SK-N-SH treated with all-trans-retinoic acid at 6 μM for 48 hours (cell line): ENCODE measurements at regions not wholly inside any gene's neighbourhood (a gene's known extent, or its start where the extent isn't known, plus 50 kb on each side); places are given as distances from the start of the nearest gene placed in this dataset.

Source experiments
- ATAC-seq: fragments of 200-7000 bp; cut with Tn5 transposase; 3 replicates; pipeline ENCODE4 v1.9.1; 2020; ENCODE audit warnings: mild to moderate bottlenecking, moderate library complexity
- ARNTL ChIP-seq: fragments of 450-650 bp; formaldehyde crosslinking; IDR thresholded peaks from 2 replicates; pipeline ENCODE4 v1.5.0; 2020; ENCODE audit warnings: low read depth, mild to moderate bottlenecking, moderate library complexity, borderline replicate concordance
- BACH2 ChIP-seq: fragments of 250-450 bp; sonication (Bioruptor Pico); IDR thresholded peaks from 2 replicates; pipeline ENCODE4 v1.9.0; 2021; ENCODE audit warnings: mild to moderate bottlenecking, borderline replicate concordance
- CSDC2 ChIP-seq: fragments of 250-450 bp; sonication (Bioruptor Pico); IDR thresholded peaks from 2 replicates; pipeline ENCODE4 v1.5.0; 2020; ENCODE audit warnings: mild to moderate bottlenecking, moderate library complexity
- ISL1 ChIP-seq: fragments of 250-450 bp; sonication (Bioruptor Pico); IDR thresholded peaks from 2 replicates; pipeline ENCODE4 v2.1.2; 2022; ENCODE audit warnings: mild to moderate bottlenecking, moderate library complexity
- OSR1 ChIP-seq: fragments of 250-450 bp; sonication (Bioruptor Pico); IDR thresholded peaks from 2 replicates; pipeline ENCODE4 v1.8.0; 2022; ENCODE audit warnings: moderate library complexity, mild to moderate bottlenecking, inconsistent platforms
- PPARA ChIP-seq: fragments of 250-450 bp; sonication (Bioruptor Pico); IDR thresholded peaks from 2 replicates; pipeline ENCODE4 v1.5.0; 2020; ENCODE audit warnings: mild to moderate bottlenecking, borderline replicate concordance
- RARB ChIP-seq: fragments of 250-450 bp; sonication (Bioruptor Pico); IDR thresholded peaks from 2 replicates; pipeline ENCODE4 v1.8.0; 2021; ENCODE audit warnings: mild to moderate bottlenecking, moderate library complexity
- SNAI2 ChIP-seq: fragments of 250-450 bp; sonication (Bioruptor Pico); IDR thresholded peaks from 2 replicates; pipeline ENCODE4 v1.5.0; 2020; ENCODE audit warnings: mild to moderate bottlenecking, moderate library complexity
- TCF4 ChIP-seq: fragments of 250-450 bp; sonication (Bioruptor Pico); IDR thresholded peaks from 2 replicates; pipeline ENCODE4 v1.8.0; 2021; ENCODE audit warnings: mild to moderate bottlenecking, moderate library complexity, borderline replicate concordance
- TOX ChIP-seq: fragments of 250-450 bp; sonication (Bioruptor Pico); IDR thresholded peaks from 2 replicates; pipeline ENCODE4 v1.8.0; 2021; ENCODE audit warnings: mild to moderate bottlenecking, moderate library complexity, borderline replicate concordance
- ZC3H10 ChIP-seq: fragments of 250-450 bp; sonication (Bioruptor Pico); IDR thresholded peaks from 2 replicates; pipeline ENCODE4 v1.5.1; 2021; ENCODE audit warnings: mild to moderate bottlenecking, moderate library complexity
- ZFP3 ChIP-seq: fragments of 250-450 bp; sonication (Bioruptor Pico); IDR thresholded peaks from 2 replicates; pipeline ENCODE4 v1.5.0; 2020; ENCODE audit warnings: mild to moderate bottlenecking, moderate library complexity
- ZFP30 ChIP-seq: fragments of 450-650 bp; formaldehyde crosslinking; IDR thresholded peaks from 2 replicates; pipeline ENCODE4 v1.5.0; 2022; ENCODE audit warnings: mild to moderate bottlenecking, moderate library complexity
- ZNF565 ChIP-seq: fragments of 450-650 bp; formaldehyde crosslinking; conservative IDR thresholded peaks from 2 replicates; pipeline ENCODE4 v1.5.0; 2020; ENCODE audit warnings: low read depth, mild to moderate bottlenecking, moderate library complexity
- ZNF70 ChIP-seq: fragments of 450-650 bp; formaldehyde crosslinking; IDR thresholded peaks from 2 replicates; pipeline ENCODE4 v1.5.0; 2020; ENCODE audit warnings: mild to moderate bottlenecking, moderate library complexity
- TF ChIP-seq, protein P1 (sequence below): fragments of 250-450 bp; sonication (Bioruptor Pico); IDR thresholded peaks from 2 replicates; pipeline ENCODE4 v1.8.0; 2020; ENCODE audit warnings: mild to moderate bottlenecking, moderate library complexity, borderline replicate concordance
- TF ChIP-seq, protein P2 (sequence below): fragments of 250-450 bp; sonication (Bioruptor Pico); IDR thresholded peaks from 2 replicates; pipeline ENCODE4 v1.5.0; 2020; ENCODE audit warnings: mild to moderate bottlenecking, moderate library complexity
- TF ChIP-seq, protein P3 (sequence below): fragments of 250-450 bp; sonication (Bioruptor Pico); IDR thresholded peaks from 2 replicates; pipeline ENCODE4 v1.5.1; 2020; ENCODE audit warnings: low read depth, mild to moderate bottlenecking, moderate library complexity
- TF ChIP-seq, protein P4 (sequence below): fragments of 250-450 bp; sonication (Bioruptor Pico); IDR thresholded peaks from 2 replicates; pipeline ENCODE4 v1.8.0; 2021; ENCODE audit warnings: low read depth, mild to moderate bottlenecking, moderate library complexity, borderline replicate concordance
- TF ChIP-seq, protein P5 (sequence below): fragments of 250-450 bp; sonication (Bioruptor Pico); IDR thresholded peaks from 2 replicates; pipeline ENCODE4 v1.5.1; 2021; ENCODE audit warnings: mild to moderate bottlenecking, moderate library complexity

DNA sequence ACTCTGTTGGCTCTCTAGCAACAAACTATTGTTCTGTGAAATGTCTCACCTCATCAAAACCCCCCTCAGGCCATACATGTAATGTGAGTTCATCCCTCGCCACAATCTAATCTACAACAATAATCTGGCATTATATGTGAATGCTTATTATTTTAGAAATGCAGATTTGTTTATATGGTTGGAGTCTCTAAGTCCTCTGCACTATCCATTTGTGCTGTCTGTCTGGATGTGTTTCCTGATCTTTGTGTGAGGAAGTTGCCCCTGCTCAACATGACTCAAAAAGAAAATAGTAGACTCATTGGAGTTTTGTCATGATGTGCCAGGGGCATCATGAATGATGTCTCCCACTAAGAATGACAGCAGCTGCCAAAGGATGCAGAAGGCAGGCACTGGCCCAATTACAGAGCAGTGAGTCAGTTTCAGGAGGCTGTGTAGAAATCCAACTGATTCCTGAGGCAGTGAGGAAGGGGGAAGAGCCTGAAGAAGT is 161.6 kb upstream of the PDZRN3 start:
- ATAC-seq: peak; percentile 88
- TF ChIP-seq, protein P1, sequence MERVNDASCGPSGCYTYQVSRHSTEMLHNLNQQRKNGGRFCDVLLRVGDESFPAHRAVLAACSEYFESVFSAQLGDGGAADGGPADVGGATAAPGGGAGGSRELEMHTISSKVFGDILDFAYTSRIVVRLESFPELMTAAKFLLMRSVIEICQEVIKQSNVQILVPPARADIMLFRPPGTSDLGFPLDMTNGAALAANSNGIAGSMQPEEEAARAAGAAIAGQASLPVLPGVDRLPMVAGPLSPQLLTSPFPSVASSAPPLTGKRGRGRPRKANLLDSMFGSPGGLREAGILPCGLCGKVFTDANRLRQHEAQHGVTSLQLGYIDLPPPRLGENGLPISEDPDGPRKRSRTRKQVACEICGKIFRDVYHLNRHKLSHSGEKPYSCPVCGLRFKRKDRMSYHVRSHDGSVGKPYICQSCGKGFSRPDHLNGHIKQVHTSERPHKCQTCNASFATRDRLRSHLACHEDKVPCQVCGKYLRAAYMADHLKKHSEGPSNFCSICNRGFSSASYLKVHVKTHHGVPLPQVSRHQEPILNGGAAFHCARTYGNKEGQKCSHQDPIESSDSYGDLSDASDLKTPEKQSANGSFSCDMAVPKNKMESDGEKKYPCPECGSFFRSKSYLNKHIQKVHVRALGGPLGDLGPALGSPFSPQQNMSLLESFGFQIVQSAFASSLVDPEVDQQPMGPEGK (CRISPR knock-in tag): no peak
- TF ChIP-seq RARB (CRISPR knock-in tag): no peak
- TF ChIP-seq SNAI2: peak; percentile 5; the same call in 1 of the 2 replicates
- TF ChIP-seq ZFP30 (CRISPR knock-in tag): no peak
- TF ChIP-seq ISL1 (CRISPR knock-in tag): peak; percentile 76

DNA sequence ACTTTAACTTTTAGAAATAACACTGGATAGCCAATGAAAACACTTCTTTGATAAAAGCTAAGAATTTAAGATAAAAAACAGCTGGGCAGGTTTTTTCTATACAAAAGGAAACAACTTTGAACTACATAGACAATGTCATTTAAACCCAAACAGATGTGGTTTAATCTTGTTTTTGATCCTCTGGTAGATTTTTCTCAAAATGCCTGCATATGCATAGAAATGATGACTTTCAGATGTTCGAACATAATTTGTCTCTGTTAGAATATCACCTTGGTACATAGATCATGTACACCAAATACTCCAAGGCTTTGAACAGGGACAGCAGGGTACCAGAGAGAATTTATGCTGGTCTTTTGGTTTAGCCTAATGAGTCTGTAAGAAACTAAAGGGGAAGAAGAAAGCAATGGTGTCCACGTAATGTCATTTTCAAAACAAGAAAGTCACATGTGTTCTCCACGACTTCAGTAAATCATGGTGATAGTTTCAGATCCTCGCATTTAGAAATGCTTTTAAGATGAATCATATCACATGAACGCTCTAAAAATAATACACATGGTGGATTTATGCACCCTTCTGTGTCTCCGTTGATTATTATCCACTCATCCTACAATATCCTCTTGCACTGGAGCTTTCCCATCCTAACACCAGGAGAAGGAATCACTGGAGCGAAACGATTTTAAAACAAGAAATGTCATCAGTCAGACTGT is 160.1 kb upstream of the PDZRN3 start:
- TF ChIP-seq ZFP3 (CRISPR knock-in tag): no peak
- no peak for TF ChIP-seq ZFP30 (CRISPR knock-in tag)
- TF ChIP-seq ISL1 (CRISPR knock-in tag): peak; percentile 85
- TF ChIP-seq OSR1 (CRISPR knock-in tag): no peak
- TF ChIP-seq TOX (CRISPR knock-in tag): 0 out of 2 replicates have a peak, but pooled peaks have one; percentile 49
- no peak for TF ChIP-seq BACH2
- no peak for TF ChIP-seq ARNTL
- peak; percentile 35; the same call in 1 of the 2 replicates for TF ChIP-seq ZC3H10
- TF ChIP-seq, protein P2, sequence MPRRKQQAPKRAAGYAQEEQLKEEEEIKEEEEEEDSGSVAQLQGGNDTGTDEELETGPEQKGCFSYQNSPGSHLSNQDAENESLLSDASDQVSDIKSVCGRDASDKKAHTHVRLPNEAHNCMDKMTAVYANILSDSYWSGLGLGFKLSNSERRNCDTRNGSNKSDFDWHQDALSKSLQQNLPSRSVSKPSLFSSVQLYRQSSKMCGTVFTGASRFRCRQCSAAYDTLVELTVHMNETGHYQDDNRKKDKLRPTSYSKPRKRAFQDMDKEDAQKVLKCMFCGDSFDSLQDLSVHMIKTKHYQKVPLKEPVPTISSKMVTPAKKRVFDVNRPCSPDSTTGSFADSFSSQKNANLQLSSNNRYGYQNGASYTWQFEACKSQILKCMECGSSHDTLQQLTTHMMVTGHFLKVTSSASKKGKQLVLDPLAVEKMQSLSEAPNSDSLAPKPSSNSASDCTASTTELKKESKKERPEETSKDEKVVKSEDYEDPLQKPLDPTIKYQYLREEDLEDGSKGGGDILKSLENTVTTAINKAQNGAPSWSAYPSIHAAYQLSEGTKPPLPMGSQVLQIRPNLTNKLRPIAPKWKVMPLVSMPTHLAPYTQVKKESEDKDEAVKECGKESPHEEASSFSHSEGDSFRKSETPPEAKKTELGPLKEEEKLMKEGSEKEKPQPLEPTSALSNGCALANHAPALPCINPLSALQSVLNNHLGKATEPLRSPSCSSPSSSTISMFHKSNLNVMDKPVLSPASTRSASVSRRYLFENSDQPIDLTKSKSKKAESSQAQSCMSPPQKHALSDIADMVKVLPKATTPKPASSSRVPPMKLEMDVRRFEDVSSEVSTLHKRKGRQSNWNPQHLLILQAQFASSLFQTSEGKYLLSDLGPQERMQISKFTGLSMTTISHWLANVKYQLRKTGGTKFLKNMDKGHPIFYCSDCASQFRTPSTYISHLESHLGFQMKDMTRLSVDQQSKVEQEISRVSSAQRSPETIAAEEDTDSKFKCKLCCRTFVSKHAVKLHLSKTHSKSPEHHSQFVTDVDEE (CRISPR knock-in tag): no peak
- TF ChIP-seq CSDC2 (CRISPR knock-in tag): no peak
- TF ChIP-seq TCF4: peak; percentile 89
- TF ChIP-seq SNAI2: no peak
- ATAC-seq: peak; percentile 72

DNA sequence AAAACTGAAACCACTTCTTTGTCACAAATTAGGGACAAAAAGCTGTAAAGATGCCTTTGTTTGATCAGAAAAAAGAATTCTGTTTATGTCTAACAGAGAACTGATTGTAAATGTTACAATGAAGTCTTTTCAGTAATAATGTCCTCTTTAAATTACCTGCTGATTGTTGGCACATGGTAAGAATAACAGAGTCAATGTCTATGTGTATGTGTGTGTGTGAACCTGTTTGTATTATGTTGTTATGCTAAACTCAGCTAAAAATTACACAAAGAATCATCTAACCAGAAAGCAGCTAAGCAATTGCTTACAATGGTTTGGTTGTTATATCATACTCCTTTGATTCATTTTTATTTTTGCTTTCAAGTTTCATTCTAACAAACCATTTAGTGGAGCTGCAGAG is 159.1 kb upstream of the PDZRN3 start:
- TF ChIP-seq ZFP3 (CRISPR knock-in tag): no peak
- TF ChIP-seq, protein P3, sequence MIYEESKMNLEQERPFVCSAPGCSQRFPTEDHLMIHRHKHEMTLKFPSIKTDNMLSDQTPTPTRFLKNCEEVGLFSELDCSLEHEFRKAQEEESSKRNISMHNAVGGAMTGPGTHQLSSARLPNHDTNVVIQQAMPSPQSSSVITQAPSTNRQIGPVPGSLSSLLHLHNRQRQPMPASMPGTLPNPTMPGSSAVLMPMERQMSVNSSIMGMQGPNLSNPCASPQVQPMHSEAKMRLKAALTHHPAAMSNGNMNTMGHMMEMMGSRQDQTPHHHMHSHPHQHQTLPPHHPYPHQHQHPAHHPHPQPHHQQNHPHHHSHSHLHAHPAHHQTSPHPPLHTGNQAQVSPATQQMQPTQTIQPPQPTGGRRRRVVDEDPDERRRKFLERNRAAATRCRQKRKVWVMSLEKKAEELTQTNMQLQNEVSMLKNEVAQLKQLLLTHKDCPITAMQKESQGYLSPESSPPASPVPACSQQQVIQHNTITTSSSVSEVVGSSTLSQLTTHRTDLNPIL: no peak
- TF ChIP-seq ZNF70: no peak
- TF ChIP-seq ARNTL: no peak
- no peak for TF ChIP-seq BACH2
- TF ChIP-seq, protein P4, sequence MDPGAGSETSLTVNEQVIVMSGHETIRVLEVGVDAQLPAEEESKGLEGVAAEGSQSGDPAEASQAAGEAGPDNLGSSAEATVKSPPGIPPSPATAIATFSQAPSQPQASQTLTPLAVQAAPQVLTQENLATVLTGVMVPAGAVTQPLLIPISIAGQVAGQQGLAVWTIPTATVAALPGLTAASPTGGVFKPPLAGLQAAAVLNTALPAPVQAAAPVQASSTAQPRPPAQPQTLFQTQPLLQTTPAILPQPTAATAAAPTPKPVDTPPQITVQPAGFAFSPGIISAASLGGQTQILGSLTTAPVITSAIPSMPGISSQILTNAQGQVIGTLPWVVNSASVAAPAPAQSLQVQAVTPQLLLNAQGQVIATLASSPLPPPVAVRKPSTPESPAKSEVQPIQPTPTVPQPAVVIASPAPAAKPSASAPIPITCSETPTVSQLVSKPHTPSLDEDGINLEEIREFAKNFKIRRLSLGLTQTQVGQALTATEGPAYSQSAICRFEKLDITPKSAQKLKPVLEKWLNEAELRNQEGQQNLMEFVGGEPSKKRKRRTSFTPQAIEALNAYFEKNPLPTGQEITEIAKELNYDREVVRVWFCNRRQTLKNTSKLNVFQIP (CRISPR knock-in tag): no peak
- no peak for ATAC-seq

DNA sequence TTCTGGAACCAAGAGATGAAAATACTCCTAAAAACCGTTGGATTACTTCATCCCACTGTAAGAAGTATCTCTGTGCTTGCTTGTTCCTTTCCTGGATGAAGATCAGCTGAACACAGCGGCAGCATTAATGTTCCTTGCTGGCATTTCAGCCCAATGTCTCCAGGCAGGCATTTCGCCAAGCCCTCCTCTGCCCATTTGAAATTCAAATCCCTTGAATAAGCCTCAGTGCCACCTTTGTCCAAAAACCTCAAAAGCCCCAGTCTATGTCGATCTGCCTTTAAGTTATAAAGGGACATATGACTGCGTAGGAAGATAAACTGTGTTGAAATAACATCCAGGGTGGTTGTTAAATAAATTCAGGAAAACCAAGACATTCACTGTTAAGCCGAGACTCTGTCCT is 156.8 kb upstream of the PDZRN3 start:
- no peak for ATAC-seq
- TF ChIP-seq TCF4 (no peak), ZFP3 (CRISPR knock-in tag) (no peak), ZFP30 (CRISPR knock-in tag) (no peak), PPARA (CRISPR knock-in tag) (no peak), ZNF565 (no peak), OSR1 (CRISPR knock-in tag) (no peak), ZC3H10 (no peak), TOX (CRISPR knock-in tag) (no peak), ARNTL (no peak), CSDC2 (CRISPR knock-in tag) (no peak), ZNF70 (no peak)
- TF ChIP-seq, protein P1 (CRISPR knock-in tag): no peak
- TF ChIP-seq, protein P5, sequence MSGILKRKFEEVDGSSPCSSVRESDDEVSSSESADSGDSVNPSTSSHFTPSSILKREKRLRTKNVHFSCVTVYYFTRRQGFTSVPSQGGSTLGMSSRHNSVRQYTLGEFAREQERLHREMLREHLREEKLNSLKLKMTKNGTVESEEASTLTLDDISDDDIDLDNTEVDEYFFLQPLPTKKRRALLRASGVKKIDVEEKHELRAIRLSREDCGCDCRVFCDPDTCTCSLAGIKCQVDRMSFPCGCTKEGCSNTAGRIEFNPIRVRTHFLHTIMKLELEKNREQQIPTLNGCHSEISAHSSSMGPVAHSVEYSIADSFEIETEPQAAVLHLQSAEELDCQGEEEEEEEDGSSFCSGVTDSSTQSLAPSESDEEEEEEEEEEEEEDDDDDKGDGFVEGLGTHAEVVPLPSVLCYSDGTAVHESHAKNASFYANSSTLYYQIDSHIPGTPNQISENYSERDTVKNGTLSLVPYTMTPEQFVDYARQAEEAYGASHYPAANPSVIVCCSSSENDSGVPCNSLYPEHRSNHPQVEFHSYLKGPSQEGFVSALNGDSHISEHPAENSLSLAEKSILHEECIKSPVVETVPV (CRISPR knock-in tag): no peak
- TF ChIP-seq, protein P3: no peak
